ENCODE measurements at regions not wholly inside any gene's neighbourhood (a gene's known extent, or its start where the extent isn't known, plus 50 kb on each side); places are given as distances from the start of the nearest gene placed in this dataset.
"Not testable (repeated sequence)": the region's sequence is repeated elsewhere in the genome, so short reads cannot be mapped to it uniquely, and the experiment has no call there.

- DNase-seq (ENCODE audit: low read depth in 2 of 2), result no peak
Measured at GRCh38 chr6:113366505-113366904, 490.6 kb upstream of the MARCKS start.

- DNase-seq (ENCODE audit: low read depth in 2 of 2), result no peak
Measured at GRCh38 chr6:113370508-113371502, 486.3 kb upstream of the MARCKS start.

GRCh38 chr6:113375466-113375865 is 481.7 kb upstream of the MARCKS start:
- DNase-seq (ENCODE audit: low read depth in 2 of 2), result not testable (repeated sequence)

GRCh38 chr6:113375950-113376846 is 480.9 kb upstream of the MARCKS start:
- DNase-seq (ENCODE audit: low read depth in 2 of 2), result no peak

- DNase-seq (ENCODE audit: low read depth in 2 of 2), result no peak
Measured at GRCh38 chr6:113376847-113377165, 480.3 kb upstream of the MARCKS start.

- no peak for DNase-seq (ENCODE audit: low read depth in 2 of 2)
Measured at GRCh38 chr6:113377362-113377942, 479.7 kb upstream of the MARCKS start.

GRCh38 chr6:113380591-113380990 is 476.6 kb upstream of the MARCKS start:
- no peak for DNase-seq (ENCODE audit: low read depth in 2 of 2)

GRCh38 chr6:113381232-113381631 is 475.9 kb upstream of the MARCKS start:
- DNase-seq (ENCODE audit: low read depth in 2 of 2), result no peak

GRCh38 chr6:113381959-113382358 is 475.2 kb upstream of the MARCKS start:
- no peak for DNase-seq (ENCODE audit: low read depth in 2 of 2)

- DNase-seq (ENCODE audit: low read depth in 2 of 2), result no peak
Measured at GRCh38 chr6:113383701-113384100, 473.4 kb upstream of the MARCKS start.

GRCh38 chr6:113385020-113385431 is 472.1 kb upstream of the MARCKS start:
- DNase-seq (ENCODE audit: low read depth in 2 of 2), result no peak

- DNase-seq (ENCODE audit: low read depth in 2 of 2), result no peak
Measured at GRCh38 chr6:113388996-113389395, 468.1 kb upstream of the MARCKS start.

- no peak for DNase-seq (ENCODE audit: low read depth in 2 of 2)
Measured at GRCh38 chr6:113392551-113393055, 464.5 kb upstream of the MARCKS start.

- no peak for DNase-seq (ENCODE audit: low read depth in 2 of 2)
Measured at GRCh38 chr6:113394216-113394615, 462.9 kb upstream of the MARCKS start.

GRCh38 chr6:113394729-113395128 is 462.4 kb upstream of the MARCKS start:
- no peak for DNase-seq (ENCODE audit: low read depth in 2 of 2)

- no peak for DNase-seq (ENCODE audit: low read depth in 2 of 2)
Measured at GRCh38 chr6:113396730-113397129, 460.4 kb upstream of the MARCKS start.

GRCh38 chr6:113397236-113397635 is 459.9 kb upstream of the MARCKS start:
- DNase-seq (ENCODE audit: low read depth in 2 of 2), result no peak

GRCh38 chr6:113401231-113401630 is 455.9 kb upstream of the MARCKS start:
- DNase-seq (ENCODE audit: low read depth in 2 of 2), result no peak

GRCh38 chr6:113402544-113402943 is 454.6 kb upstream of the MARCKS start:
- no peak for DNase-seq (ENCODE audit: low read depth in 2 of 2)

GRCh38 chr6:113403966-113404595 is 453.1 kb upstream of the MARCKS start:
- no peak for DNase-seq (ENCODE audit: low read depth in 2 of 2)

- no peak for DNase-seq (ENCODE audit: low read depth in 2 of 2)
Measured at GRCh38 chr6:113405326-113406047, 451.7 kb upstream of the MARCKS start.
